ENCODE measurements at regions not wholly inside any gene's neighbourhood (a gene's known extent, or its start where the extent isn't known, plus 50 kb on each side); places are given as distances from the start of the nearest gene placed in this dataset.

GRCh38 chr2:18821431-18821830, 232.1 kb upstream of the NT5C1B start:
- TF ChIP-seq FOXA1 (IDR thresholded peaks at IDR 0.05) = no peak
- no peak for TF ChIP-seq ATF3 (IDR thresholded peaks at IDR 0.05)
- no peak for TF ChIP-seq SP1 (IDR thresholded peaks at IDR 0.05)
- TF ChIP-seq GABPA (IDR thresholded peaks at IDR 0.05 in 1 of 2, conservative IDR thresholded peaks at IDR 0.05 in 1 of 2) = no peak
- TF ChIP-seq ZBTB33 (IDR thresholded peaks at IDR 0.05) = no peak
- no peak for TF ChIP-seq HNF4A (conservative IDR thresholded peaks at IDR 0.05)
- no peak for TF ChIP-seq EGR1 (IDR thresholded peaks at IDR 0.05; ENCODE audit: low read depth in 2 of 2)
- TF ChIP-seq JUND (IDR thresholded peaks at IDR 0.05) = no peak
- no peak for TF ChIP-seq HNF4G (IDR thresholded peaks at IDR 0.05)
- no peak for TF ChIP-seq RXRA (IDR thresholded peaks at IDR 0.05)
- no peak for TF ChIP-seq FOXA2 (IDR thresholded peaks at IDR 0.05)
- no peak for TF ChIP-seq TAF1 (conservative IDR thresholded peaks at IDR 0.05)
- no peak for TF ChIP-seq YY1 (IDR thresholded peaks at IDR 0.05)
- TF ChIP-seq RAD21 (IDR thresholded peaks at IDR 0.05) = no peak
- no peak for TF ChIP-seq REST (IDR thresholded peaks at IDR 0.05)
- no peak for TF ChIP-seq MAX (IDR thresholded peaks at IDR 0.05)
- no peaks in the 10 kb centered on the region for H3K36me3 ChIP-seq (ENCODE audit: control insufficient read depth in 4 of 4, insufficient read depth in 3 of 4, low read depth in 1 of 4, low read length in 3 of 4)
- no peaks in the 10 kb centered on the region for H3K9me3 ChIP-seq (ENCODE audit: control insufficient read depth in 4 of 4, low read length in 3 of 4)
- H3K4me1 ChIP-seq (ENCODE audit: control insufficient read depth in 4 of 4, insufficient read depth in 4 of 4, low read length in 3 of 4) = peaks cover 2 to 20% (median 12%) of the 10 kb centered on the region in 4 donors
- no peak overlapping the region for H3K9ac ChIP-seq (ENCODE audit: low read depth in 1 of 2, low read length in 2 of 2)
- 93% methylated on average over 1 of the region's 1 CpG for WGBS
- no peak overlapping the region for H3K27ac ChIP-seq (ENCODE audit: low read depth in 1 of 2, low read length in 2 of 2)
- no peak for DNase-seq (ENCODE audit: low spot score)
- H3K4me3 ChIP-seq (ENCODE audit: low read depth in 1 of 3, low read length in 3 of 3) = no peak overlapping the region
- no peaks in the 10 kb centered on the region for H3K27me3 ChIP-seq (ENCODE audit: control insufficient read depth in 4 of 4, insufficient read depth in 4 of 4, low read length in 3 of 4)

GRCh38 chr2:18820966-18821365, 231.6 kb upstream of the NT5C1B start:
- no peaks in the 10 kb centered on the region for H3K36me3 ChIP-seq (ENCODE audit: control insufficient read depth in 4 of 4, insufficient read depth in 3 of 4, low read depth in 1 of 4, low read length in 3 of 4)
- no peak overlapping the region for H3K4me3 ChIP-seq (ENCODE audit: low read depth in 1 of 3, low read length in 3 of 3)
- WGBS = 69% methylated on average over 1 of the region's 1 CpG

More at GRCh38 chr2:18820966-18821365, 231.6 kb upstream of the NT5C1B start:
- Histone ChIP-seq H3K9ac (ENCODE audit: low read depth in 1 of 2, low read length in 2 of 2) (no peak overlapping the region), H3K27me3 (ENCODE audit: control insufficient read depth in 4 of 4, insufficient read depth in 4 of 4, low read length in 3 of 4) (no peaks in the 10 kb centered on the region), H3K27ac (ENCODE audit: low read depth in 1 of 2, low read length in 2 of 2) (no peak overlapping the region), H3K4me1 (ENCODE audit: control insufficient read depth in 4 of 4, insufficient read depth in 4 of 4, low read length in 3 of 4) (peaks cover 2 to 20% (median 12%) of the 10 kb centered on the region in 4 donors), H3K9me3 (ENCODE audit: control insufficient read depth in 4 of 4, low read length in 3 of 4) (no peaks in the 10 kb centered on the region)
- no peak for TF ChIP-seq HNF4A (conservative IDR thresholded peaks at IDR 0.05)
- TF ChIP-seq HNF4G (IDR thresholded peaks at IDR 0.05) = no peak
- no peak for TF ChIP-seq EGR1 (IDR thresholded peaks at IDR 0.05; ENCODE audit: low read depth in 2 of 2)
- TF ChIP-seq GABPA (IDR thresholded peaks at IDR 0.05 in 1 of 2, conservative IDR thresholded peaks at IDR 0.05 in 1 of 2) = no peak
- TF ChIP-seq RXRA (IDR thresholded peaks at IDR 0.05) = no peak
- TF ChIP-seq YY1 (IDR thresholded peaks at IDR 0.05) = no peak
- TF ChIP-seq SP1 (IDR thresholded peaks at IDR 0.05) = no peak
- no peak for TF ChIP-seq RAD21 (IDR thresholded peaks at IDR 0.05)
- no peak for TF ChIP-seq ATF3 (IDR thresholded peaks at IDR 0.05)
- TF ChIP-seq CTCF (IDR thresholded peaks at IDR 0.05; ENCODE audit: low read depth, low read length, missing input control) = no peak
- no peak for TF ChIP-seq TAF1 (conservative IDR thresholded peaks at IDR 0.05)
- DNase-seq (ENCODE audit: low spot score) = no peak

Data from liver (tissue), 8 donors.